Trophoblast cell (in vitro differentiated cells and primary cell): ENCODE measurements at regions not wholly inside any gene's neighbourhood (a gene's known extent, or its start where the extent isn't known, plus 50 kb on each side); places are given as distances from the start of the nearest gene placed in this dataset.

ENCODE experiments used
- DNase-seq, 2 donors: peaks; one replicate each; pipeline ENCODE4 v3.0.0-alpha.2; 2016
- H2AFZ ChIP-seq: 2 replicates; pipeline ENCODE4 v1.6.1; 2013; ENCODE audit warnings: low read length, moderate library complexity, mild to moderate bottlenecking; ENCODE audit not compliant: insufficient read depth, poor library complexity
- H2AK5ac ChIP-seq: 2 replicates; pipeline ENCODE4 v1.6.1; 2013; ENCODE audit warnings: mild to moderate bottlenecking, low read length
- H2BK120ac ChIP-seq: 2 replicates; pipeline ENCODE4 v1.6.1; 2013; ENCODE audit warnings: low read length, mild to moderate bottlenecking, moderate library complexity; ENCODE audit not compliant: insufficient read depth, poor library complexity
- H2BK12ac ChIP-seq: 2 replicates; pipeline ENCODE4 v1.6.1; 2013; ENCODE audit warnings: mild to moderate bottlenecking, low read length, moderate library complexity
- H2BK5ac ChIP-seq: 2 replicates; pipeline ENCODE4 v1.6.1; 2013; ENCODE audit warnings: low read length, low read depth, moderate library complexity, mild to moderate bottlenecking; ENCODE audit not compliant: poor library complexity
- H3K14ac ChIP-seq: 2 replicates; pipeline ENCODE4 v1.6.1; 2013; ENCODE audit warnings: mild to moderate bottlenecking, low read length
- H3K18ac ChIP-seq: 2 replicates; pipeline ENCODE4 v1.6.1; 2013; ENCODE audit warnings: mild to moderate bottlenecking, low read length
- H3K23ac ChIP-seq: 2 replicates; pipeline ENCODE4 v1.6.1; 2013; ENCODE audit warnings: low read length
- H3K27ac ChIP-seq: 2 replicates; pipeline ENCODE4 v1.5.1; 2013; ENCODE audit warnings: low read depth, mild to moderate bottlenecking, inconsistent platforms, low read length, moderate library complexity
- H3K27me3 ChIP-seq: 2 replicates; pipeline ENCODE4 v1.6.1; 2013; ENCODE audit warnings: inconsistent platforms, mild to moderate bottlenecking, low read length, moderate library complexity; ENCODE audit not compliant: insufficient read depth
- H3K36me3 ChIP-seq, 2 experiments: 1 replicate in 1 of 2; 2 replicates in 1 of 2; pipeline ENCODE4 v1.6.1; 2013; ENCODE audit warnings: low read length in 2 of 2, mild to moderate bottlenecking in 2 of 2, moderate library complexity in 1 of 2; ENCODE audit not compliant: insufficient read depth in 2 of 2, control insufficient read depth in 1 of 2
- H3K4ac ChIP-seq: 2 replicates; pipeline ENCODE4 v1.6.1; 2013; ENCODE audit warnings: low read depth, mild to moderate bottlenecking, low read length, moderate library complexity
- H3K4me1 ChIP-seq, 2 experiments: 1 replicate in 1 of 2; 2 replicates in 1 of 2; pipeline ENCODE4 v1.6.1; 2013; ENCODE audit warnings: low read length in 2 of 2, mild to moderate bottlenecking in 2 of 2, moderate library complexity in 1 of 2; ENCODE audit not compliant: insufficient read depth in 2 of 2, control insufficient read depth in 1 of 2
- H3K4me2 ChIP-seq: 2 replicates; pipeline ENCODE4 v1.6.1; 2013; ENCODE audit warnings: inconsistent platforms, mild to moderate bottlenecking, low read length, moderate library complexity
- H3K4me3 ChIP-seq: 2 replicates; pipeline ENCODE4 v1.5.1; 2013; ENCODE audit warnings: mild to moderate bottlenecking, low read depth, low read length, inconsistent platforms
- H3K79me1 ChIP-seq: one replicate; pipeline ENCODE4 v1.6.1; 2013; ENCODE audit warnings: low read length
- H3K79me2 ChIP-seq: 2 replicates; pipeline ENCODE4 v1.6.1; 2013; ENCODE audit warnings: low read length, mild to moderate bottlenecking; ENCODE audit not compliant: control insufficient read depth, insufficient read depth, poor library complexity
- H3K9ac ChIP-seq: 2 replicates; pipeline ENCODE4 v1.6.1; 2013; ENCODE audit warnings: mild to moderate bottlenecking, low read length
- H3K9me3 ChIP-seq: 2 replicates; pipeline ENCODE4 v1.6.1; 2013; ENCODE audit warnings: low read depth, mild to moderate bottlenecking, control low read depth, inconsistent platforms, low read length; ENCODE audit not compliant: insufficient read depth
- H4K12ac ChIP-seq: 2 replicates; pipeline ENCODE4 v1.6.1; 2013; ENCODE audit warnings: low read depth, mild to moderate bottlenecking, low read length, moderate library complexity
- H4K8ac ChIP-seq: 2 replicates; pipeline ENCODE4 v1.6.1; 2013; ENCODE audit warnings: low read depth, mild to moderate bottlenecking, low read length, moderate library complexity
- H4K91ac ChIP-seq: one replicate; pipeline ENCODE4 v1.6.1; 2013; ENCODE audit warnings: low read depth, mild to moderate bottlenecking, low read length, moderate library complexity
- WGBS: extraction: QIAGEN DNeasy Blood & Tissue Kit; methylation state at CpG from one replicate; pipeline ENCODE4 v1.1.7; 2013; ENCODE audit warnings: missing lambda C conversion rate; ENCODE audit not compliant: insufficient read length, insufficient coverage; ENCODE audit errors: extremely low coverage; 5-methylcytosine and 5-hydroxymethylcytosine counted together

GRCh38 chr2:118524911-118525310, 322.5 kb downstream of the EN1 start:
- Histone ChIP-seq H3K36me3 (no peaks in the 10 kb centered on the region), H3K14ac (no peak overlapping the region), H2BK5ac (no peak overlapping the region), H2BK120ac (no peak overlapping the region), H3K4me2 (no peak overlapping the region), H3K27me3 (no peaks in the 10 kb centered on the region), H3K4me1 (no peaks in the 10 kb centered on the region), H4K12ac (no peak overlapping the region), H2BK12ac (no peak overlapping the region), H3K9ac (no peak overlapping the region), H4K91ac (no peak overlapping the region), H3K79me1 (no peaks in the 10 kb centered on the region), H3K27ac (no peak overlapping the region), H3K79me2 (no peaks in the 10 kb centered on the region), H3K23ac (no peak overlapping the region), H3K4ac (no peak overlapping the region), H2AK5ac (no peak overlapping the region), H3K18ac (no peak overlapping the region), H3K4me3 (no peak overlapping the region), H2AFZ (no peak overlapping the region), H3K9me3 (peaks cover 6% of the 10 kb centered on the region), H4K8ac (no peak overlapping the region)
- no peak for DNase-seq

- H3K4me1 ChIP-seq, result no peaks in the 10 kb centered on the region
- H3K14ac ChIP-seq, result no peak overlapping the region
- H3K18ac ChIP-seq, result no peak overlapping the region
- no peak overlapping the region for H2BK5ac ChIP-seq
- H3K79me1 ChIP-seq, result no peaks in the 10 kb centered on the region
- H3K4me2 ChIP-seq, result no peak overlapping the region
- no peaks in the 10 kb centered on the region for H3K79me2 ChIP-seq
- no peak overlapping the region for H2BK12ac ChIP-seq
- no peak overlapping the region for H3K27ac ChIP-seq
- no peak overlapping the region for H2AFZ ChIP-seq
- no peak for DNase-seq
- no peak overlapping the region for H2AK5ac ChIP-seq
- no peak overlapping the region for H4K8ac ChIP-seq
- H3K9ac ChIP-seq, result no peak overlapping the region
- no peaks in the 10 kb centered on the region for H3K36me3 ChIP-seq
- H3K4ac ChIP-seq, result no peak overlapping the region
- H3K23ac ChIP-seq, result no peak overlapping the region
- H4K91ac ChIP-seq, result no peak overlapping the region
- no peaks in the 10 kb centered on the region for H3K27me3 ChIP-seq
- H2BK120ac ChIP-seq, result no peak overlapping the region
- H3K9me3 ChIP-seq, result peaks cover 6% of the 10 kb centered on the region
- WGBS, result no CpG with 5 or more reads among the region's 3 CpGs
- H4K12ac ChIP-seq, result no peak overlapping the region
- no peak overlapping the region for H3K4me3 ChIP-seq
Measured at GRCh38 chr2:118523761-118524160, 323.7 kb downstream of the EN1 start.

- Histone ChIP-seq H2AFZ (no peak overlapping the region), H2BK5ac (no peak overlapping the region), H3K9me3 (peaks cover 6% of the 10 kb centered on the region), H2BK120ac (no peak overlapping the region), H3K4ac (no peak overlapping the region), H2AK5ac (no peak overlapping the region), H3K4me2 (no peak overlapping the region), H3K14ac (no peak overlapping the region), H3K79me1 (no peaks in the 10 kb centered on the region), H3K23ac (no peak overlapping the region), H4K8ac (no peak overlapping the region), H4K12ac (no peak overlapping the region), H4K91ac (no peak overlapping the region), H3K27ac (no peak overlapping the region), H3K4me1 (no peaks in the 10 kb centered on the region), H3K18ac (no peak overlapping the region), H3K27me3 (no peaks in the 10 kb centered on the region), H3K36me3 (no peaks in the 10 kb centered on the region), H3K9ac (no peak overlapping the region), H2BK12ac (no peak overlapping the region), H3K4me3 (no peak overlapping the region), H3K79me2 (no peaks in the 10 kb centered on the region)
- no peak for DNase-seq
- no CpG with 5 or more reads among the region's 1 CpG for WGBS
Measured at GRCh38 chr2:118521960-118522359, 325.5 kb downstream of the EN1 start.

GRCh38 chr2:118521272-118521671, 326.2 kb downstream of the EN1 start:
- H2AFZ ChIP-seq, result no peak overlapping the region
- no peaks in the 10 kb centered on the region for H3K79me2 ChIP-seq
- no peak overlapping the region for H3K9ac ChIP-seq
- H2BK5ac ChIP-seq, result no peak overlapping the region
- H4K8ac ChIP-seq, result no peak overlapping the region
- DNase-seq, result no peak
- no peak overlapping the region for H3K27ac ChIP-seq
- no peaks in the 10 kb centered on the region for H3K4me1 ChIP-seq
- H3K4me2 ChIP-seq, result no peak overlapping the region
- no peak overlapping the region for H4K12ac ChIP-seq
- no peak overlapping the region for H3K14ac ChIP-seq
- no peak overlapping the region for H3K18ac ChIP-seq
- H2AK5ac ChIP-seq, result no peak overlapping the region
- WGBS, result no CpG with 5 or more reads among the region's 3 CpGs
- no peak overlapping the region for H3K4ac ChIP-seq
- H2BK12ac ChIP-seq, result no peak overlapping the region
- H3K79me1 ChIP-seq, result no peaks in the 10 kb centered on the region
- no peaks in the 10 kb centered on the region for H3K27me3 ChIP-seq
- no peak overlapping the region for H2BK120ac ChIP-seq
- peaks cover 6% of the 10 kb centered on the region for H3K9me3 ChIP-seq
- no peak overlapping the region for H4K91ac ChIP-seq
- H3K36me3 ChIP-seq, result no peaks in the 10 kb centered on the region
- H3K4me3 ChIP-seq, result no peak overlapping the region
- H3K23ac ChIP-seq, result no peak overlapping the region
